HL-60 (cell line): ENCODE measurements at regions not wholly inside any gene's neighbourhood (a gene's known extent, or its start where the extent isn't known, plus 50 kb on each side); places are given as distances from the start of the nearest gene placed in this dataset.

Experiments used
- DNase-seq, 2 experiments: peaks; one replicate each; pipeline ENCODE4 v3.0.0-alpha.2; 2010 to 2020; ENCODE audit warnings: low read depth in 1 of 2, low spot score in 1 of 2
- H3K27ac ChIP-seq: fragments of 250-450 bp; sonication (Bioruptor Pico); replicated peaks from 2 replicates; pipeline ENCODE4 v1.5.1; 2020; ENCODE audit warnings: mild to moderate bottlenecking, moderate library complexity
- H3K27me3 ChIP-seq: fragments of 250-450 bp; sonication (Bioruptor Pico); 2 replicates; pipeline ENCODE4 v1.5.1; 2021; ENCODE audit warnings: mild to moderate bottlenecking, moderate library complexity; ENCODE audit not compliant: insufficient read depth, poor library complexity, severe bottlenecking
- H3K4me3 ChIP-seq: replicated peaks from 2 replicates; pipeline ENCODE4 v1.5.1; 2011; ENCODE audit warnings: mild to moderate bottlenecking, control low read depth, low read length; ENCODE audit not compliant: insufficient read depth
- GABPA ChIP-seq: IDR thresholded peaks from 2 replicates; pipeline ENCODE4 v1.6.1; 2012; ENCODE audit warnings: low read depth
- POLR2AphosphoS5 ChIP-seq: IDR thresholded peaks from 2 replicates; pipeline ENCODE4 v1.6.1; 2012; ENCODE audit warnings: low read depth
- REST ChIP-seq: IDR thresholded peaks from 2 replicates; pipeline ENCODE4 v1.6.1; 2012; ENCODE audit warnings: low read depth; ENCODE audit not compliant: insufficient replicate concordance
- SPI1 ChIP-seq: IDR thresholded peaks from 2 replicates; pipeline ENCODE4 v1.6.1; 2012; ENCODE audit warnings: low read depth, mild to moderate bottlenecking, borderline replicate concordance
- TF ChIP-seq, protein P1 (sequence below): IDR thresholded peaks from one replicate; pipeline ENCODE4 v1.5.1; 2011; ENCODE audit warnings: low read length, control low read depth, inconsistent platforms; ENCODE audit not compliant: insufficient read depth

GRCh38 chr2:52335727-52336126, 1303.8 kb upstream of the NRXN1 start:
- H3K27ac ChIP-seq, result no peak overlapping the region
- no peak for DNase-seq

DNA sequence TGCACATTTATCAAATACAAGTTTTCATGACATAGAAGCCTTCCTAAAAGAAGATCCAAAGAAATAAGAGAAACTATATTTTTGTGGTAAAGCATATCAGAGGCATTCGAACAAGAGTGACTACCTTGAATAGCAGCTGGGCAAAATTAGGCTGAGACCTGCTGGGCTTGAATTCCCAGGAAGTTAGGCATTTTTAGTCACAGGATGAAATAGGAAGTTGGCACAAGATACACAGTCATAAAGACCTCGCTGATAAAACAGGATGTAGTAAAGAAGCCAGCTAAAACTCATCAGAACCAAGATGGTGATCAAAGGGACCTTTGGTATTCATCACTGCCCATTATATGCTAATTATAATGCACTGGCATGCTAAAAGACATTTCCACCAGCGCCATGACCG, 1302.3 kb upstream of the NRXN1 start:
- Histone ChIP-seq H3K27ac (no peak overlapping the region), H3K4me3 (no peak overlapping the region), H3K27me3 (no peaks in the 10 kb centered on the region)
- TF ChIP-seq POLR2AphosphoS5 (no peak), GABPA (no peak), REST (no peak), SPI1 (no peak)
- TF ChIP-seq, protein P1, sequence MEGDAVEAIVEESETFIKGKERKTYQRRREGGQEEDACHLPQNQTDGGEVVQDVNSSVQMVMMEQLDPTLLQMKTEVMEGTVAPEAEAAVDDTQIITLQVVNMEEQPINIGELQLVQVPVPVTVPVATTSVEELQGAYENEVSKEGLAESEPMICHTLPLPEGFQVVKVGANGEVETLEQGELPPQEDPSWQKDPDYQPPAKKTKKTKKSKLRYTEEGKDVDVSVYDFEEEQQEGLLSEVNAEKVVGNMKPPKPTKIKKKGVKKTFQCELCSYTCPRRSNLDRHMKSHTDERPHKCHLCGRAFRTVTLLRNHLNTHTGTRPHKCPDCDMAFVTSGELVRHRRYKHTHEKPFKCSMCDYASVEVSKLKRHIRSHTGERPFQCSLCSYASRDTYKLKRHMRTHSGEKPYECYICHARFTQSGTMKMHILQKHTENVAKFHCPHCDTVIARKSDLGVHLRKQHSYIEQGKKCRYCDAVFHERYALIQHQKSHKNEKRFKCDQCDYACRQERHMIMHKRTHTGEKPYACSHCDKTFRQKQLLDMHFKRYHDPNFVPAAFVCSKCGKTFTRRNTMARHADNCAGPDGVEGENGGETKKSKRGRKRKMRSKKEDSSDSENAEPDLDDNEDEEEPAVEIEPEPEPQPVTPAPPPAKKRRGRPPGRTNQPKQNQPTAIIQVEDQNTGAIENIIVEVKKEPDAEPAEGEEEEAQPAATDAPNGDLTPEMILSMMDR, result no peak
- DNase-seq, result no peak

More at GRCh38 chr2:52335727-52336126, 1303.8 kb upstream of the NRXN1 start:
- no peaks in the 10 kb centered on the region for H3K27me3 ChIP-seq
- H3K4me3 ChIP-seq, result no peak overlapping the region
- TF ChIP-seq REST (no peak), GABPA (no peak), POLR2AphosphoS5 (no peak), SPI1 (no peak)
- TF ChIP-seq, protein P1, result no peak

DNA sequence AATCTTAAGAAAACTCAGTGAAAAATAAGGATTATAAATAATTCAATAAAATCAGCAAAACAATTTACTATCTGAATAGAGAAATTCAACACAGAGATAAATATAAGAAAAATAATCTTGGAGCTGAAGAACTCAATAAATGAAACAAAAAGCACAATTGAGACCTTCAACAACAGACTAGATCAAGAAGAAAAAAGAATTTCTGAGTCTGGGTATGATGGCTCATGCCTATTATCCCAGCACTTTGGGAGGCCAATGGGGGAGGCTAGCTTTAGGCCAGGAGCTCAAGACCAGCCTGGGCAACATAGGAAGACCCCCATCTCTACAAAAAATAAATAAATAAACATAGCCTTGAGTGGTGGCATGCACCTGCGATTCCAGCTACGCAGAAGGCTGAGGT, 1295.7 kb upstream of the NRXN1 start:
- H3K27me3 ChIP-seq, result no peaks in the 10 kb centered on the region
- DNase-seq, result no peak
- H3K27ac ChIP-seq, result no peak overlapping the region
- H3K4me3 ChIP-seq, result no peak overlapping the region
- TF ChIP-seq SPI1 (no peak), REST (no peak), POLR2AphosphoS5 (no peak)
- TF ChIP-seq, protein P1, result no peak
